HG02763 (cell line): ENCODE measurements at regions not wholly inside any gene's neighbourhood (a gene's known extent, or its start where the extent isn't known, plus 50 kb on each side); places are given as distances from the start of the nearest gene placed in this dataset.
"Not testable (repeated sequence)": the region's sequence is repeated elsewhere in the genome, so short reads cannot be mapped to it uniquely, and the experiment has no call there.

ENCODE experiments used
- ATAC-seq: cut with Tn5 transposase; IDR thresholded peaks from one replicate; pipeline ENCODE4 v1.9.1; 2021; ENCODE audit warnings: mild to moderate bottlenecking, moderate library complexity; ENCODE audit not compliant: unreplicated experiment

DNA sequence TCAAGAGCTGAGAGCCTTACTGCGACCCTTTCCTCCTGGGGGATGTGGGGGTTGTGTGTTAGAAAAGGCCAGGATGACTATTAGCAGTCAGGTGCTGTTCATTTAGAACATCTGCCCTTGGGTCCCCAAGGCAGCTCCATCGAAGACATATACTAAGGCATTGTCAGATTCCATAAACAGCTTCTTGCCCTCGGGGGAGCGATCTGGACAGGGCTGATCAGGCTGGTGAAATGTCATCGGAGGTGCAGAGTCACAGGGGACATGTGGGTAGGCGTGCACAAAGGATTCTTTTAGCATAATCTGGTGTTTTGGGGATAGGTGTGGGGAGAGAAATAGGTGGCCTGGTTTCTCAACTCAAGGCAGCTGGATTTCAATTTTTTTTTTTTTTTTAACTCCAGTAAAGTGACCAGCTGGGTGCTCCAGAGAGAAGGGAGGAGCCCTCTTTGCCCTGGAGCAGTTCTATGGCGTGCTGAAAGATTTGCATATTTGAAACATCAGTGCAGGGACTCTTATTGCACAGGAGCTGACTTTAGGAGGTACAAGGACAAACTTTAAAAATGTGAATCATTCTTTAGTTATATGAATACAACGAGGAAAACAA, 160.1 kb downstream of the SUDS3 start:
- no peak for ATAC-seq

DNA sequence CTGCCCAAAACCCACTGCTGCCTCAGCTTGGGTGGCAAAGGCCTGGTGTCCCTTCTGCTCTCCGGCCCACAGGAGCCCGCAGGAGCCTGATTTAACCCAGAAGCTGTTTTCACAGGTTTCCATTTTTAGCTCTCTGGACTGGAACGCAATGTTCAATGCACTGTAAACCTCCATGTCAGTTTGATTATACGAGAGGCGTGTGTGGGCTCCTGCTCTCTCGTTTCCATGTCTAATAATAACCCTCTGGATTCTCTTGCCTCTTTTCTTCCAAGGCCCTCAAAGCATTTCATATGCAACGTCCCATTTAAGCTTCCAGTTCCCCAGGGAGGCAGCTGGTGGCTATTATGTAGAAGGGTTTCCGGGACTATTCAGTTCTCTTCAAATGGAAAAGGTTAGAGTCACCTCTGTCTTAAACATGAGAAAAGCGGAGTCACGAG, 161.1 kb downstream of the SUDS3 start:
- no peak for ATAC-seq

DNA sequence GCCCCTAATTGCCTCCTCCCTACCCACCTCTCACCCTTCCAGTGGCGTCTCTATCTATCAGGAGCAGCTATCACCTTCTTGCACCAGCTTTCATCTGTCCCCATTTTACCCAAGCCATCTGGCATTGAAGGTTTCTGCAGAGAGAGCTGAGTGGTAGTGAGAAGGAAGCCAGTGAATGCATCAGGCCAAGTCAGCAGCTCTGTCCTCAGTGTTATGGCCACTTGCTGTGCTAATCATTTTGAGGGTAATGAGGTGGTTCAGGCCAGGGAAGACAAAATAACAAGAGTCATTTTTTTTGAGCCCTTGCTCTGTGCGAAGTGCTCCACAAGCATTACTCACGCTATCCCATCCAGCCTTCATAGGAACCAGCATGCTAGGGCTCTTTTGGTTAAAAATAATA, 164.7 kb downstream of the SUDS3 start:
- ATAC-seq: no peak

DNA sequence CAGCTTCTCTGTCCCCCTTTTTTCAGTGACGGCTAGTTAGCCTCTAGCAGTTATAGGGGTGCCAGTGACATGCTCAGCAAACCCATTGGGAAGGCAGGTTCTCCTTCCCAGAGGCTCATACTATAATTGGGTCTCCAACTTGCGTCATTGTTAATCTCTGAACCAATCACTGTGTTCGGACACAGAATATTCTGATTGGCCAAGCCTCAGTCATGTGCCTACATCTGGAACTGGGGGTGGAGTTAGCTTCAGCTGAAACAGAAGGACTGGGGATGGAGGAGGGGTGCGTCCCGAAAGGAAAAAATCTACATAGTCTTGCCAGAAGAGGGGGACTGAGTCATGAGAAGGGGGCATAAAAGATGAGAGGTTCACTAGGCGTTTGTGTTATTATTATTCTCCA, 165.6 kb downstream of the SUDS3 start:
- ATAC-seq: no peak

DNA sequence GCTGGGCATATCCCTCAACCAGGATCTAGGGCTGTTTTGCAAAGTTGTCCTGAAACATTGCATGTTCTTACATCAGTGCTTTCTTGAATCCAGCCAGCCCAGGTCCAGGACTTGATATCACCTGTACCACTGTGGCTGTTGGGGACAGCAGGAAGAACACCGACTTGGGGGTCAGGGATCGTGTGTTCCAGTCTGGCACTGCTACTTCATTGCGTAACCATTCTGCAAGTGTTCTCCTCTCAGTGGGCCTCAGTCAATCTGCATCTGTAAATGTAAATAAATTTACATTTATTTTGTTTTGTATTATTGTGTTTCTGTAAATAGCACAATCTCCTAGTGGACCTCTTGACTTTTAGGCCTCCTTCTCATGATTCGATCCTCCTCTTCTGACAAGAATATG, 167.3 kb downstream of the SUDS3 start:
- no peak for ATAC-seq

DNA sequence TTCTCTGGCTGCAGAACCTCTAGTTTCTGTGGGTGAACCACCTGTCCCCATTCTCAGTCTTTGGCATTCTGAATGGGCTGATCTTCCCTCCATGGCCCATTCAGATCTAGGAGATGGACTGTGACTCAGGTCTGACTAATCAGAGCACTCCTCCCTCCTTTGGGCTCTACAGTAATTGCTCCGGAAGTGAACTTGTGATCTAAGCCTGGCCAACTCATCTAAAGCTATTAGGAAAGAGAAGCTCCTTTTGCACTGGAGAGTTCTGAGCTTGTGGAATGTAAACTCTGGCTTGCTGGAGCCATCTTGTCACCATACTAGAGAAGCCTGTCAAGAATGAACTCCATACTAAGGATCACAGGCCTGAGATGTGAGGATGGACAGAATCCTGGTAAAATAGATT, 168.2 kb downstream of the SUDS3 start:
- no peak for ATAC-seq

DNA sequence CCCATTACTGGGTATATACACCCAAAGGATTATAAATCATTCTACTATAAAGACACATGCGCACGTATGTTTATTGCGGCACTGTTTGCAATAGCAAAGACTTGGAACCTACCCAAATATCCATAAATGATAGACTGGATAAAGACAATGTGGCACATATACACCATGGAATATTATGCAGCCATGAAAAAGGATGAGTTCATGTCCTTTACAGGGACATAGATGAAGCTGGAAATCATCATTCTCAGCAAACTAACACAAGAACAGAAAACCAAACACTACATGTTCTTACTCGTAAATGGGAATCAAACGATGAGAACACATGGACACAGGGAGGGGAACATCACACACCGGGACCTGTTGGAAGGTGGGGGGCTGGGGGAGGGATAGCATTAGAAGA, 171.3 kb downstream of the SUDS3 start:
- ATAC-seq: not testable (repeated sequence)

DNA sequence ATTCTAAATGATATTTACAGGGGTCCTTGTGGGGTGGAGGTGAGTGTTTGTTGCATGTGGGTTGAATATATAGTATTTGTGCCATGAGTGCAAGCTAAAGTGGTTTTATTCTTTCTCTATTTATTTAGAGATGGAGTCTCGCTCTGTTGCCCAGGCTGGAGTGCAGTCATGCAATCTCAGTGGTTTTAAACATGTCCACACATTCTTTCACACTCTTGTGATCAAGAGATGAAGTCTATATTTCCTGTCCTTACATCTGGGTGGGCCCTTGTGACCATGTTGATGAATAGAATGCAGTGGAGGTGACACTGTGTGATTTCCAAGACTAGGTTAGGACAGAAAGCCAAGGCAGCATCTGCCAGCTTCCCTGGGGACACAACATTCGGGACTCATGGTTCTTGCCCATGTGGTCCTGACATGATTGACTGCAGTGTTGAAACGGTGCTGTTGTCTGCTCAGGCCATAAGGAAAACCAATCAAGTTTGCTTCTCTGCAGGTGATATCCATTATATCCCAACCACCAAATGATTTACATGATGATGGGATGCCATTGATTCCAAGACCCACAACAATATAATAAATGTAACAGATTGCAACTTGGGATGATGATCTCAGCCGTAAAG, 172.6 kb downstream of the SUDS3 start:
- no peak for ATAC-seq

DNA sequence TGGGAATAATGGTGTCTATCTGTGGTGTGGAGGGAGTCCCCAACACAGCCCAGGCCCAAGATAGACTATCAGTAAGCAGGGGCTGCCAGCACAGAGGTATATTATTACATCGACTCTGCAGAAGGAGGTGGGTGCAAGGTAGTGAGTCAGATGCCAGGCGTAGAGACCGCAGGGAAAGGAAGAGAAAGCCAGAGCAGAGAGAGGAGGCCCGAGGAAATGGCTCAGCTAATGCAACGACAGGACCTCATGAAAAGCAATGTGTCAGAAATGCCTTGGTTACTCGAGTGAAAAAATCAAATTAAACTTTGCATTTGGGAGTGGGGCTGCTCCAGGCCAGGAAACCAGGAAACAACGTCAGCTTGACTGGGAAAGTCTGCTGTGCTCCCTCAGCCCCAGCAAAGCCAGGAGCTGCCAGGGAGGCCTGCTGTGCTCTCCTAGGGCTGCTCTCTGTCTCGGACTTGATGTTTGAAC, 173.2 kb downstream of the SUDS3 start:
- ATAC-seq: no peak

DNA sequence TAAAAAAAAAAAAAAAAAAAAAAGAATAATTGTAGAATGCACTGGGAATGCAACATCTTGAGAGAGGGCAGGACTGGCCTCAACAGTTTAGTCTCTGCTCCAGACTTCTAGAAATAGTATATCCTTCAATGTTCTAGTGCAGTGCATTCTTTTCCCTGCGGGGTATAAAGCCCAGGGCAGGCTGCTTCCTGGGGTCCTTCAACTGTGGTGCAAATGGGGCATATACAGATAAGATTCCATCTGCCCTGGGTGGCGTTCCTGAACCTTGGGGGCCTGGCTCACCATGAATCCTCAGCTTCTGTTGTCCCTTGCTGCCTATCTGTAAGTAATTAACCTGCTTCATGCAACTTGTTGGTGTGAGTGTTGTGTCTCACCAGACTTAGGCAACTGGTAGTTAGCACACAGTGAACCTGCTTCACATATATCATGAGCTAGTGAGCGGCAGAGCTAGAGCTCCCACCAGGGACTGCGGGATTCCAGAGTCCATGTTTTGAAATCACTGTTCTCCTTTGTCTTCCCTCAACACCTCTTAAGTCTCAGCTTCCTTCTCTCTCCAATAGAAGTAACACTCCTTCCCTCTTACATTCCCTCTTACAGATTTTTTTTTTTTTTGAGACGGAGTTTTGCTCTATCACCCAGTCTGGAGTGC, 177.6 kb downstream of the SUDS3 start:
- no peak for ATAC-seq

DNA sequence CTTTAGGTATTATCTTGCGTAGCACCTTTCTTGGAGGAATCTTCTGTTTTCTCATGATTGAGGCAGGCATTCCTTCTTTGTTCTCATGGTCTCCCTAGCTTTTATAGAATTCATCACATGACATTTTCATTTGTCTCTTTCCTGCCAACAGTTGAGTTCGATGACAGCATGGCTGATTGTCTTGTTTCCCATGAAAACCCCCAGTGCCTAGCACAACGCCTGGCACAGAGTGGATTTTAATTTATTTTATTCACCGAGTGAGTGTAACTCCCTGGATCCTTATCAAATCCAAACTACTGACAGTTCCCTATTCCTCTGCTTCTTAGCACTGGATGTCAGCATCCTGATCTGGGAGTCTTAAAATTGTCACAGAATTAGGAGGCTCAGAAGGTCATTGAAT, 182.6 kb downstream of the SUDS3 start:
- no peak for ATAC-seq

DNA sequence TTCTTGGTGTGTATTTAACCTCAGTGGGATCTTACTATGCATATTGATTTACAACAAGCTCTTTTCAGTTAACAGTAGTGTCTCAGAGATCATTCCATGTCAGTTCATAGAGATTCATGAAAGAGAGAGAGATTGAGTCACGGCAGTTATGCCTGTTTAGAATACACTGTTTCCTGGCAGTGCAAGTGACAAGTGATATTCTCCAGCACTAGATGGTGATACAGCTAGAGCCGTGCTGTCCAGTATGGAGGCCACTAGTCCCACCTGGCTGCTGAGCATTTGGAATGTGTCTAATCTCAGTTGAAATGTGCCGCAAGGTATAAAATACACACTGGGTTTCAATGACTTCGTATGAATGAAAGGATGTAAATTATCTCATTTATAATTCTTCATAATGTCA, 184.4 kb downstream of the SUDS3 start:
- ATAC-seq: no peak

DNA sequence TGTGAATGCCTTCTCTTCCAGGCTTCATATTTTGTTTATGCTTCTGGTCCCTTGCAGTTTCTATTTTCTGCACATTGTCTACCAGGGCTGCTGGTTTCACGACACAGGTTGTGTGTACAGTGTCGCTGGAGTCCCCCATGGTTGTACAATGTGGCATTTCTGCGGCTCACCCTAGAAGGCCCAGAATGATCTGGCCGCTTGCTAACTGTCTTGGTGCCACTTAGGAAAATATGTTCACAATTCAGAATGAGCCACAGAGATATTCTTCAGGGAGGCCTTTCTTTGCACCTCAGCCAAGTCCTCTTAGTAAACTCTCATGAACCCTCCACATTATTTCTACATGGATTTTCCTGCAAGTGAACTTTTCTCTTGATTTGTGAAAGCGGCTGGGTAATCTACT, 195.4 kb downstream of the SUDS3 start:
- ATAC-seq: no peak

DNA sequence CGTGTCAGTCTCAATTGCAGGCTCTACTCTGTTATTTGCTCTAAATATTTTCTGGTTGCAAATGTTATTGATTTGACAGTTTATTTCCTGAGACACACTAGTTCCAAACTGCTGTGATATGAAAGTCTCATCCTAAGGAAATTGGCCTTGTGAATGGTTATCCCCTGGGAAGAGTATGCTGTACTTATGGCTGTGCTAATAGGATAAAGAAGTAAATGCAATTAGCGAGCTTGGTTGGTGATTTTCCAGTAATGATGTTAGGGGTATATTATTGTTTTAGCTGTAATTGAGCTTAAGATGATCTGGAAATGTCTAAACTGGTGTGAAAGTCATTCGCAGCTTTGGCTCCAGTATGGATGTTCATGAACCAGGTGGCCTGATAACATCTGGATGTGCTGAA, 197.9 kb downstream of the SUDS3 start:
- ATAC-seq: no peak

DNA sequence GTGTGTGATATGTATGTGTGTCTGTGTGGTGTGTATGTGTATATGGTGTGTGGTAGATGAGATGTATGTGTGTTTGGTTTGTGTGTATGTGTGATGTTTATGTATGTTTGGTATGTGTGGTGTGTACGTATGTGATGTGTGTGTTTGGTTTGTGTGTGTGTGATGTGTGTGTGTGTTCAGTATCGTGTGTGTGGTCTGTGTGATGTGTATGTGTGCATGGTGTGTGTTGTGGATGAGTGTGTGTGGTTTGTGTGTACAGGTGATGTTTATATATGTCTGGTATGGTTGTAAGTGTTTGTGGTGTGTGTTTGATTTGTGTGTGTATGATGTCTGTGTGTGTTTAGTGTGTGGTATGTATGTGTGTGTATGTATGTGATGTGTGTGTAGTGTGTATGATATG, 199.4 kb downstream of the SUDS3 start:
- no peak for ATAC-seq

DNA sequence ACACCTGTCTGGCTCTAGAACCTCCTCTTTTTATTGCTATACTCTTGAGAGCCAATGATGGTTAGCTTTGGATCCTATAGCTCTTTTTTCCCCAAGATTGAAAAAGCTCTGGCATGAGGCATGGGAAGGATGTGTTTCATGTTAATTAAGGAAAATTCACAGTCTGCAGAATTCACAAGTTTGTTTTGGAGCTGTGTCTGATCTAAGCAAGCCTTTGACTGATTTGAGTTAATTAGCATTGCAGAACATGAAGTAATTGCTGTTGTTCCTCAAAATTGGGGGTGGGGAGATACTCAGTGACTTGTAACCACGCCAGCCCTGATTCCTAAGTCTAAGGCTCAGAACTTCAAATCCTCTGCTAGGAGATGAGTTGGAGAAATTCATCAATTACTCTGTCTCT, 205.0 kb downstream of the SUDS3 start:
- no peak for ATAC-seq

DNA sequence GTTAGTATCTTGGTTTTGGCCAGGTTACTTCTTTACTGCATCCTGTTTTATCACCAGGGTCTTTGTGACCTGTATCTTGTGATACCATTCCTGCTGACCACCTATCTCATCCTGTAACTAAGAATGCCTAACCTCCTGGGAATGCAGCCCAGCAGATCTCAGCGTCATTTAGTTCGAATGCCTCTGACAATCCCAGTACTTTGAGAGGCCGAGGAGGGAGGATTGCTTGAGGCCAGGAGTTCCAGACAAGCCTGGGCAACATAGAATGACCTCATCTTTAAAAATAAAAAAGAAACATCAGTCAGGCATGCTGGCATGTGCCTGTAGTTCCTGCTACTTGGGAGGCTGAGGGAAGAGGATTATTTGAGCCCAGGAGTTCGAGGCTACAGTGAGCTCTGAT, 206.5 kb downstream of the SUDS3 start:
- no peak for ATAC-seq

DNA sequence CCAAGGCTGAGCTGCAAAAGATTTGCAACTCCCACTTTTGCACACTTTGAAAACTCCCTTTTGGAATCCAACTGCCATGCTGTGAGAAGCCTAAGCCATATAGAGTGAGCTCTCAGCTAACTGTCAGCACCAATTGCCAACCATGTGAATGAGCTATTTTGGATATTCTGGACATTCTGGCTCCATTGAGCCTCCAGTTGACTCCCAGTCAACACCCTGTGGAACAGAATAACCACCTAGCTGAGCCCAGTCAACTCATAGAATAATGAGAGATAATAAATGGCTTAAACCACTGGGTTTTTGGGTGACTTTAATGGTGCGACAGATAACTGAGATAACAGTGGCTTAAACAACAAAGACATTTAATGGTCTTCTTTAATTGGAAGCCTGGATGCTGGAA, 210.1 kb downstream of the SUDS3 start:
- no peak for ATAC-seq

DNA sequence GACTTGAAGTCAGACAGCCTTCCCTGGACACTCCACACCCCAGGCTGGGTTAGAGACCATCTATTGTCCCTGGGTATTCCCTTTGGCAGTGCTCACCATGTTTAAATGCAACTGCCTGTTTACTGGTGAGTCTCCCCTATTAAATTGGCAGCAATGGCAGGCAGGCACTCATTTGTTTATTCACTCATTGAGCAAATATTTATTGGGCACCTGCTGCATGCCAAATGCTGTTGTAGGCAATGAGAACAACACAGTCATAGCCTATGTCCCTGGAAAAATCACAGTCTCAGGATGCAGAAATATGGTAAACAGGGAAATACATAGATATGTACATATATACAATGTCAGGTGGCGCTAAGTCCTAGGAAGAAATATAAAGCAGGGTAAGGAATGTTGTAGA, 212.8 kb downstream of the SUDS3 start:
- no peak for ATAC-seq

DNA sequence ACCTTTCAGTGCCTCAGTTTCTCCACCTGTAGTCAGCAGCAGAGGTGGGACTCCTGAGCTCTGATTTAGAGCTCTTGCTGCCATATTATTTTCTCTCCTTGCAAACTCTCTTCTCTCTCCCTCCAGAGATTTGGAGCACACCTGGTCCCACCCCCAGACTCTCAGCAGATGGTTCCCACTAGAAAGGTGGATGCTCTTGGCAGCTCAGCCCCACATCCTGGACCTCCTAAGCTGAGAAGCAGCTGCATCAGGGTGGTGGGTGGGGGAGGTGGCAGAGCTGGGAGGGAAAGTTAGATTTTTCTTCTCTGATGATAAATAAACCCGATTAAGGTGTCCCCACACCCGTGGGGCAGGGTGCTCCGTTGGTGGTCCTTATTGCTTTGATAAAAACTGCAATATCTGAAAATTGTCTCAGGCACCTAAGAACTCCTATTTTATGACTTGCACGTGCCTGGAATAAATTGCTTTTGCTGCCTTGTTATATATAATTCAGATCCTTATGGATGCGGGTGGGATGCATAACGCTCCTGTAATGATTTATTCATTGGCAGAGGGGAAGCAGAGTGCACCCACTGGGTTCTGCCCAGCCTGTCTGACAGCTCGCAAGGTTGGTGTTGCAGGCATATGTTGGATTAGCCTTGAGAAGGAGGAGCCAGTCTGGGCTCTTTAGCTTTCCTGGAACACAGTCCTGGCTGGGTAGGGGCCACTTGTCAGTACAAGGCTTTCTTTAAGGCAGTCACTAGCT, 214.2 kb downstream of the SUDS3 start:
- ATAC-seq: no peak

DNA sequence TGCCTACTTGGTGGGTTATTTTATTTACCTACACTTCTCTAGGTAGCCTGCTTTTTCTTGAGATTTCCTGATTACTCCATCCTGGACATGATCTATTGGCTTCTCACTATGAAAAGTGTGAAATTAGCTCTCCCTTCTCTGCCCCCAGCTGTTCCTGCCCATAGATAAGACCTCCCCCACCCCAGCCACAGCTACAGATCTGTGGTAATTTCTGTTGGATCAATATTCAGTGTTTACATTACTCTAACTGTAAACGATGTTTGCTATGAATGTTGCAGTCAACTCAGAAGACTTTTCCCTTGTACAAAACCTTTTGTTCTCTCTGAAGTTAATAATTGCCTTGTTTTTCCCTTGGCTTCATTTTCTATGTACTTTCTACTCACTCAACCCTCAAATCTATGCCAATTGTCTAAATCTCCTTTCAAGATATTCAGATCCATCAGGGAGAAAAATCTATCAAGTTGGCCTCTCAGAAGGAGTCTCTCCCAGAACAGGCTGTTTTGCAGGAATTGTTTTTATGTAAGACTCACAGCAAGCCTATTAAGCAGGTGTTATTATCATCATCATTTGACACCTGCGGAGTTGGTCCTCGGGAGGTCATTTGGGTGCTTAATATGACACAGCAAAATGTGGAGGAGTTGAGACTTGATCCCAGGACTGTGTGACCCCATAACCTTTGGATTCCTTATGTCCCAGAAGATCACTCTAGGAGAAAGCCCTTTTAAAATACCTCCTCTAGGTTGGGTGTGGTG, 227.4 kb downstream of the SUDS3 start:
- no peak for ATAC-seq
